A172 (cell line): ENCODE measurements at regions not wholly inside any gene's neighbourhood (a gene's known extent, or its start where the extent isn't known, plus 50 kb on each side); places are given as distances from the start of the nearest gene placed in this dataset.

Source experiments
- DNase-seq: peaks from one replicate; pipeline ENCODE4 v3.0.0-alpha.2; 2015; ENCODE audit warnings: low spot score

GRCh38 chr9:129489838-129490582 is 130.9 kb downstream of the C9orf50 start:
- no peak for DNase-seq

GRCh38 chr9:129487658-129488483 is 133.0 kb downstream of the C9orf50 start:
- DNase-seq: no peak

GRCh38 chr9:129486756-129487657 is 133.9 kb downstream of the C9orf50 start:
- DNase-seq: no peak

GRCh38 chr9:129485145-129485774 is 135.6 kb downstream of the C9orf50 start:
- DNase-seq: no peak

GRCh38 chr9:129484352-129485000 is 136.4 kb downstream of the C9orf50 start:
- no peak for DNase-seq

- DNase-seq: peak; percentile 88
Observed at GRCh38 chr9:129483415-129484351, 137.2 kb downstream of the C9orf50 start.

- peak; percentile 53 for DNase-seq
Observed at GRCh38 chr9:129482521-129483414, 138.1 kb downstream of the C9orf50 start.

- peak; percentile 59 for DNase-seq
Observed at GRCh38 chr9:129481810-129482511, 138.9 kb downstream of the C9orf50 start.

- DNase-seq: no peak
Observed at GRCh38 chr9:129481424-129481809, 139.5 kb downstream of the C9orf50 start.

- no peak for DNase-seq
Observed at GRCh38 chr9:129480745-129481144, 140.2 kb downstream of the C9orf50 start.

GRCh38 chr9:129480227-129480626 is 140.7 kb downstream of the C9orf50 start:
- DNase-seq: no peak

- no peak for DNase-seq
Observed at GRCh38 chr9:129479631-129480011, 141.3 kb downstream of the C9orf50 start.

GRCh38 chr9:129478961-129479630 is 141.8 kb downstream of the C9orf50 start:
- no peak for DNase-seq

- DNase-seq: no peak
Observed at GRCh38 chr9:129478461-129478860, 142.4 kb downstream of the C9orf50 start.

GRCh38 chr9:129476821-129477611 is 143.9 kb downstream of the C9orf50 start:
- peak; percentile 60 for DNase-seq

- DNase-seq: no peak
Observed at GRCh38 chr9:129474740-129475404, 146.0 kb downstream of the C9orf50 start.
